RWPE1 (cell line): ENCODE measurements at regions not wholly inside any gene's neighbourhood (a gene's known extent, or its start where the extent isn't known, plus 50 kb on each side); places are given as distances from the start of the nearest gene placed in this dataset.

Experiments
- CTCF ChIA-PET: fragments of 350-600 bp; sonication (Branson Sonifier 250); formaldehyde crosslinking; extraction: SDS; loops from one replicate; lab custom pipeline; 2021; lab: Yijun Ruan, JAX
- POLR2A ChIA-PET: fragments of 400-600 bp; formaldehyde crosslinking; extraction: SDS; loops from one replicate; lab custom pipeline; 2020; ENCODE audit warnings: antibody characterized with exemption; ENCODE audit not compliant: low non-redundant PET; lab: Yijun Ruan, JAX
- DNase-seq: peaks from one replicate; pipeline ENCODE4 v3.0.0; 2012; ENCODE audit warnings: low spot score
- H3K27ac ChIP-seq: fragments of 450-650 bp; 2 replicates; pipeline ENCODE4 v1.5.1; 2017
- CTCF ChIP-seq: fragments of 450-650 bp; conservative IDR thresholded peaks from 2 replicates; pipeline ENCODE4 v1.5.1; 2017; ENCODE audit warnings: low read depth, mild to moderate bottlenecking

DNA sequence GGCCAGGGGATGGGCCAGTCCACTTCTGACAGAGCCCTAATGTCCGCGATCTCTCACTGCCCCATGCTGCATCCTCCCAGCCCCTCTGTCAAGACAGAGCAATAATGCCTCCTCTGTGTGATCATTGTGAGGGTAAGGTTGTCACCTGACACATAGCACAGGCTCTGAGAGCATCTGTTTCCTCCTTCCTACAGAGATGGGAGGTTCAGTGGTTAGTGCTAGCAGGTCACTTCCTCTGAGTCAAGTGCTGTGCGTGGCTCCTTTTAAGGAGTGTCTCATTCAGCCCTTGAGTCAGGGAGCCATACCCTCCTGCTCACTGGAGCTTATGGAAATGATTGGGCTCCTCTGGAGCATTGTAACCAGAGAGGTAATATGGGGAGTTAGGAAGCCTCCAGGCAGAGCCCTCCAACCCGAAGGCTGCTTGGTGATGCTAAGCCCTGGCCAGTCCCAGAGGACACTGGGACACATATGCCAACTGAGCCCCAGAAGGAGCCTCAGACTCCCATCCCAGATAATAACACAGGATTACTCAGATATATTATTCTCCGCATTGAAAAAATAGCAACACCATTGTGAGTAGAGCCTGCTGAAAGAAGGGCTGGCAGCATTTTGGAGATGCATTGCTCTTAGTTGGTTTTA, 189.0 kb downstream of the GALNT1 start:
- DNase-seq, result no peak
- TF ChIP-seq CTCF, result no peak
- no peak overlapping the region for H3K27ac ChIP-seq
- ChIA-PET CTCF (interaction anchor here (0.7 kb wide), 1 partner anchor 14 kb away, joined by 3 read pairs; no protein-coding TSS in a partner anchor), POLR2A (no interaction called here)

GRCh38 chr18:35771172-35771571, 189.6 kb downstream of the GALNT1 start:
- TF ChIP-seq CTCF, result no peak
- no peak overlapping the region for H3K27ac ChIP-seq
- DNase-seq, result no peak
- POLR2A ChIA-PET, result no interaction called here
- CTCF ChIA-PET, result no interaction called here

DNA sequence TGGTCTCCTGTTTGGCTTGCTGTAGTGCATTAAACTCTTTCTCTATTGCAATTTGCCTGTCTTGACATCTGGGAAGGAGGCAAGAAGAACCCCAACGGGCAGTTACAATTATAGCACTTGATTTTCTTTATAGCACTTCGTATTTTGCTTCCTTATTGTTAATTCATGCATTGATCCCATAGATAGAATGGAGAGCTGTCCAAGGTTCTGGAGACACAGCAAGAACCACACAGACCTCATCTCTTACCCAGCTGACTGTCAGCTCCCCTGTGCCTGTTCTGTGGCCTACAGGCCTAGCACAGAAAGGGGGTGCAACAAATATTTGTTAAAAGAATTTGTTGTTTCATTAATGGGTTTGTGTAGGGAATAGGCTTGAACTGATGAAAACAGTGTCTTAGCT, 194.3 kb downstream of the GALNT1 start:
- TF ChIP-seq CTCF, result no peak
- no peak for DNase-seq
- CTCF ChIA-PET, result no interaction called here

GRCh38 chr18:35776473-35776872, 194.9 kb downstream of the GALNT1 start:
- CTCF ChIA-PET, result no interaction called here
- no peak for DNase-seq
- POLR2A ChIA-PET, result no interaction called here
- no peak overlapping the region for H3K27ac ChIP-seq
- TF ChIP-seq CTCF, result no peak

More for the DNA sequence above, 194.3 kb downstream of the GALNT1 start:
- POLR2A ChIA-PET, result no interaction called here
- no peak overlapping the region for H3K27ac ChIP-seq

DNA sequence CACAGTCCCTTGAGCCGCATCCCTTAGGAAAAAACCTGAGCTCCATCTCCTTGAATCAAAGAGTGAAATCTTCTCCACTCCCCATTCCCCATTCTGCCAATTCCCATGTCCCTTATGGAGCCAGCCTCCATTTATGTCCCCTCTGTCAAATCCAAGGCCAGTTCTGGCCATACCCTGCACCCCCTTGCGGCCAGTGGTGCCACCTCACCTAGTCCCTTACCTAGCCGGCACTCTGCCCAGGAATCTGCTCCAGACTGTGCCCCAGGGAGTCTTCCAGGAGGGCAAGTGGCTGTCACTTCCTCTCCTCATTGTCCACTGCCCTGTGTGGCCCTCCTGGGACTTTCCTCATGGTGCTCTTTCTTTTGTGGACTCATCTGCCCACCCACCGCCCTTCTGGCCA, 195.4 kb upstream of the RMP24 start:
- no peak overlapping the region for H3K27ac ChIP-seq
- no peak for DNase-seq
- ChIA-PET CTCF (no interaction called here), POLR2A (no interaction called here)
- no peak for TF ChIP-seq CTCF

DNA sequence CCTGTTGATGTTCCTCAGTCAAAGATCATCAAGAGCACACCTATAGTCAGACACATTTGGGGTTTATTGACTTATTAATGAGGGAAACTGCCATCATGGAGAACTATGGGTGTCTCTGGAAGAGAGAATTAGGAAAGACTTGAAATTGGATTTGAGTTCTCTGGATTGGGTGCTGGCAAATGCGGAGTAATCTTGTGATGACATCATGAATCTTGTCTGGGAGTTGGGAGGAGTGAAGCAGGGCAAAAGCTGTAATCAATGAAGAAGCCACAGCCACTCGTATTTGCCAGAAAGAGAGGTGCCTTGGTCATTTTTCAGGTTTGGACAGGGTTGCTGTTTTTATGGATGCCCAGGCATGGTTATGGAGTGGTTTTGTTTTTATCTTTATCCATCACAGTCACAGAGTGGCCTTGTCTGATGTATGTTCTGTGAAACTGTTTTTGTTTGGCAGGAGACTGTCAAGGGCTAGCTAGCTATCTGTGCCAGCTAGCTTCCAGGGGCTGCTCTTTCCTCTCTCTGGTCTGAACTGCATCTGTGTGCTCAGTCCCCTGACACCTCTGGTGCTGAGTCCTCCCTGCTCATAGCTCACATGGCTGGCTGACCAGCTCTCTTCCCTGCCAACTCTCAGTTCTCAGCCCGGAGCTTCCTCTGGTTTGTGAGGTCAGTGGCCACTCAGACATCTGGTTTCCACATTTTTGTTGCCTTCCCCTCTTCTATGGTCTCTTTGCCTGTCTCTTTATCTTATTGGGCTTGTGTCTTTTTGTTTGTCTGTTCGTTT, 193.4 kb upstream of the RMP24 start:
- no peak for TF ChIP-seq CTCF
- ChIA-PET CTCF (interaction anchor here (0.7 kb wide), 2 partner anchors 38 to 495 kb away, joined by 3 to 7 read pairs; no protein-coding TSS in a partner anchor), POLR2A (no interaction called here)
- no peak overlapping the region for H3K27ac ChIP-seq
- no peak for DNase-seq
